ENCODE measurements at regions not wholly inside any gene's neighbourhood (a gene's known extent, or its start where the extent isn't known, plus 50 kb on each side); places are given as distances from the start of the nearest gene placed in this dataset.

DNA sequence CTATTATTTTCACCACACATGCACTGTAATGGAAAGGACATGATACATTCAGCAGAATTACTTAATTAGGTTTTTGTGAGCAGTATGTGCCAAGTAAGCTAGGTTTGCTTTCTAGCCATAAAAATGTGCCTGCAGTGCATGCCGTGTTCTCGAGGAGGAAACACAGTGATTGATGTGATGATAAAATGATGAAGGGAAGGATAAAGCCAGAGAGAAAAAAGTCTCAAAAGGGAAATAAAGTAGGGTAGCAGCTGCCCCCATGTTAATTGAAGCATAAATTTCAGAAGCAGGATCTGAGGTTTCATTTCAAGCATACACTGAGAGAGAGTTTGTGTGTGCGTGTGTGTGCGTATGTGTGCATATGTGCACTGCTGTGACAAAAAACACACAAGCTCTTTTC is 714.2 kb upstream of the C9orf72 start:
- TF ChIP-seq ZEB2 (IDR thresholded peaks at IDR 0.05) (no peak), ZNF408 (CRISPR knock-in tag; IDR thresholded peaks at IDR 0.05; ENCODE audit: low read depth) (no peak), CHD2 (IDR thresholded peaks at IDR 0.05; ENCODE audit: low read depth, low read length) (no peak), KLF10 (CRISPR knock-in tag; IDR thresholded peaks at IDR 0.05) (no peak)

Measured in K562 (cell line).